ENCODE measurements at regions not wholly inside any gene's neighbourhood (a gene's known extent, or its start where the extent isn't known, plus 50 kb on each side); places are given as distances from the start of the nearest gene placed in this dataset.
"Not testable (repeated sequence)": the region's sequence is repeated elsewhere in the genome, so short reads cannot be mapped to it uniquely, and the experiment has no call there.

GRCh38 chr3:35849496-35849895 lies 210.2 kb downstream of the ARPP21 start:
- in situ Hi-C loops (cut with HindIII; ENCODE audit: low sequenced_read_pairs) = no loop called here

GRCh38 chr3:35849963-35850362 lies 210.6 kb downstream of the ARPP21 start:
- in situ Hi-C loops (cut with HindIII; ENCODE audit: low sequenced_read_pairs) = no loop called here

GRCh38 chr3:35857004-35857403 lies 217.7 kb downstream of the ARPP21 start:
- in situ Hi-C loops (cut with HindIII; ENCODE audit: low sequenced_read_pairs) = no loop called here

- in situ Hi-C loops (cut with HindIII; ENCODE audit: low sequenced_read_pairs) = no loop called here
Observed at GRCh38 chr3:35862057-35862456, 222.7 kb downstream of the ARPP21 start.

- in situ Hi-C loops (cut with HindIII; ENCODE audit: low sequenced_read_pairs) = no loop called here
Observed at GRCh38 chr3:35864871-35865270, 225.5 kb downstream of the ARPP21 start.

- in situ Hi-C loops (cut with HindIII; ENCODE audit: low sequenced_read_pairs) = no loop called here
Observed at GRCh38 chr3:35867791-35868190, 228.5 kb downstream of the ARPP21 start.

GRCh38 chr3:35871009-35871408 lies 231.7 kb downstream of the ARPP21 start:
- in situ Hi-C loops (cut with HindIII; ENCODE audit: low sequenced_read_pairs) = no loop called here

GRCh38 chr3:35883929-35884328 lies 244.6 kb downstream of the ARPP21 start:
- in situ Hi-C loops (cut with HindIII; ENCODE audit: low sequenced_read_pairs) = no loop called here

GRCh38 chr3:35894735-35895134 lies 255.4 kb downstream of the ARPP21 start:
- in situ Hi-C loops (cut with HindIII; ENCODE audit: low sequenced_read_pairs) = no loop called here

- in situ Hi-C loops (cut with HindIII; ENCODE audit: low sequenced_read_pairs) = no loop called here
Observed at GRCh38 chr3:35899245-35899644, 259.9 kb downstream of the ARPP21 start.

- in situ Hi-C loops (cut with HindIII; ENCODE audit: low sequenced_read_pairs) = no loop called here
Observed at GRCh38 chr3:35900079-35900478, 260.8 kb downstream of the ARPP21 start.

- in situ Hi-C loops (cut with HindIII; ENCODE audit: low sequenced_read_pairs) = no loop called here
Observed at GRCh38 chr3:35908366-35909232, 269.3 kb downstream of the ARPP21 start.

- in situ Hi-C loops (cut with HindIII; ENCODE audit: low sequenced_read_pairs) = no loop called here
Observed at GRCh38 chr3:35919160-35919559, 279.8 kb downstream of the ARPP21 start.

GRCh38 chr3:35921718-35922117 lies 282.4 kb downstream of the ARPP21 start:
- in situ Hi-C loops (cut with HindIII; ENCODE audit: low sequenced_read_pairs) = no loop called here

GRCh38 chr3:35924070-35924469 lies 284.7 kb downstream of the ARPP21 start:
- in situ Hi-C loops (cut with HindIII; ENCODE audit: low sequenced_read_pairs) = not testable (repeated sequence)

- in situ Hi-C loops (cut with HindIII; ENCODE audit: low sequenced_read_pairs) = no loop called here
Observed at GRCh38 chr3:35927441-35927840, 288.1 kb downstream of the ARPP21 start.

GRCh38 chr3:35929158-35929557 lies 289.8 kb downstream of the ARPP21 start:
- in situ Hi-C loops (cut with HindIII; ENCODE audit: low sequenced_read_pairs) = no loop called here

GRCh38 chr3:35931867-35932266 lies 292.5 kb downstream of the ARPP21 start:
- in situ Hi-C loops (cut with HindIII; ENCODE audit: low sequenced_read_pairs) = no loop called here

- in situ Hi-C loops (cut with HindIII; ENCODE audit: low sequenced_read_pairs) = no loop called here
Observed at GRCh38 chr3:35932995-35933394, 293.7 kb downstream of the ARPP21 start.

- in situ Hi-C loops (cut with HindIII; ENCODE audit: low sequenced_read_pairs) = no loop called here
Observed at GRCh38 chr3:35936571-35936970, 297.2 kb downstream of the ARPP21 start.

- in situ Hi-C loops (cut with HindIII; ENCODE audit: low sequenced_read_pairs) = no loop called here
Observed at GRCh38 chr3:35944926-35945710, 305.8 kb downstream of the ARPP21 start.
